Left lung (tissue), 4 donors: ENCODE measurements at regions not wholly inside any gene's neighbourhood (a gene's known extent, or its start where the extent isn't known, plus 50 kb on each side); places are given as distances from the start of the nearest gene placed in this dataset.

Experiments used
- ATAC-seq: fragments of 200-7000 bp; cut with Tn5 transposase; one replicate; pipeline ENCODE4 v1.9.1; 2020; ENCODE audit warnings: moderate library complexity
- DNase-seq, 4 donors: peaks; one replicate each; pipeline ENCODE4 v3.0.0-alpha.2; 2013 to 2020
- H3K27ac ChIP-seq, 2 donors: fragments of 200-600 bp; sonication (generic) in 1 of 2; one replicate each; pipeline versions ENCODE4 v1.5.0 to v1.8.0; 2020 to 2021
- H3K27me3 ChIP-seq, 2 donors: fragments of 200-600 bp; sonication (generic) in 1 of 2; one replicate each; pipeline versions ENCODE4 v1.5.0 to v1.8.0; 2020 to 2021
- H3K36me3 ChIP-seq, 2 donors: fragments of 200-600 bp; sonication (generic) in 1 of 2; one replicate each; pipeline versions ENCODE4 v1.5.0 to v1.8.0; 2020 to 2021
- H3K4me1 ChIP-seq, 2 donors: fragments of 200-600 bp; one replicate each; pipeline ENCODE4 v1.8.0; 2021
- H3K4me3 ChIP-seq, 2 donors: fragments of 200-600 bp; sonication (generic) in 1 of 2; one replicate each; pipeline versions ENCODE4 v1.5.0 to v1.8.0; 2020 to 2021; ENCODE audit warnings: mild to moderate bottlenecking in 1 of 2
- H3K9me3 ChIP-seq, 2 donors: fragments of 200-600 bp; sonication (generic) in 1 of 2; one replicate each; pipeline versions ENCODE4 v1.5.0 to v1.8.0; 2020 to 2021
- intact Hi-C, 2 donors: fragments of 100-400 bp; cut with DNase I; formaldehyde crosslinking; loops; one replicate each; pipeline versions ENCODE4 v1.11.2 to v1.14.2; 2022
- TF ChIP-seq, protein P1 (sequence below), 2 donors: fragments of 200-600 bp; sonication (generic) in 1 of 2; IDR thresholded peaks; one replicate each; pipeline versions ENCODE4 v1.5.0 to v1.8.0; 2021; ENCODE audit warnings: antibody characterized with exemption in 2 of 2
- donor health status: DM: no; HTN: yes; CAD: no.
- donor health status: DM: no; HTN: no; CAD: no.

DNA sequence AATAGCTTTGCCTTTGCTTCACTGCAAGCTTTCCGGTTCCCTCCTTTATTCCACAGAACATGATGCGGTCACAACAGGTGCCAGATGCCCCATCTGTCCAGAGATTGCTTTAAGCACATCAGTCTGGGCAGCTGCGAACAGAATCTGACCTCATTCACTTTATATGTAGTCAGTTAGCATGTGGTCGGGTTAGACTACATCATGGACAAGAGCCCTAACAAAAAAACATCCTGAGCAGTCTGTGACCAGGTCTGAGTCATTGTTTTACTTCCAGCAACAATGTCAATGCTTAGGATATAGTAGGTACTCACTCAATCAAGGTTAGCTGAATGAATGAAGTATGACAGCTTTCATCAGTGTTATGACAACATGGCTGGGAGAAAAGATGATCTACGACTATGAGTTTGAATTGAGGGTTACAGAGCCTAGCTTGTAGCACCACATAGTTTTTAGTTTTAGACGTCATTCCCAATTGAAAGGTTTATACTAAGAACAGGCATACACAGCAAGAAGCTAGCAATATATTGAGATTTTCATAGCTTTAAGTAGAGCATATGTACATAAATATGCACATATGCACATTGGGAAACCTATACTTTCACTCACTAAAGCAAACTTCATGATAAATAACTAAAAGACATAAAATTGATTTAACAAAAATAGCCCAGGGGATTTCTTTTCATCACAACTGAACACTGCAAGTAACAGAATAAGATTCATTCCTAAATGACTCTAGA, 64.2 kb upstream of the TMCC3 start:
- H3K4me3 ChIP-seq: no peak overlapping the region
- TF ChIP-seq, protein P1, sequence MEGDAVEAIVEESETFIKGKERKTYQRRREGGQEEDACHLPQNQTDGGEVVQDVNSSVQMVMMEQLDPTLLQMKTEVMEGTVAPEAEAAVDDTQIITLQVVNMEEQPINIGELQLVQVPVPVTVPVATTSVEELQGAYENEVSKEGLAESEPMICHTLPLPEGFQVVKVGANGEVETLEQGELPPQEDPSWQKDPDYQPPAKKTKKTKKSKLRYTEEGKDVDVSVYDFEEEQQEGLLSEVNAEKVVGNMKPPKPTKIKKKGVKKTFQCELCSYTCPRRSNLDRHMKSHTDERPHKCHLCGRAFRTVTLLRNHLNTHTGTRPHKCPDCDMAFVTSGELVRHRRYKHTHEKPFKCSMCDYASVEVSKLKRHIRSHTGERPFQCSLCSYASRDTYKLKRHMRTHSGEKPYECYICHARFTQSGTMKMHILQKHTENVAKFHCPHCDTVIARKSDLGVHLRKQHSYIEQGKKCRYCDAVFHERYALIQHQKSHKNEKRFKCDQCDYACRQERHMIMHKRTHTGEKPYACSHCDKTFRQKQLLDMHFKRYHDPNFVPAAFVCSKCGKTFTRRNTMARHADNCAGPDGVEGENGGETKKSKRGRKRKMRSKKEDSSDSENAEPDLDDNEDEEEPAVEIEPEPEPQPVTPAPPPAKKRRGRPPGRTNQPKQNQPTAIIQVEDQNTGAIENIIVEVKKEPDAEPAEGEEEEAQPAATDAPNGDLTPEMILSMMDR (IDR thresholded peaks at IDR 0.05): no peak
- no peak overlapping the region for H3K27ac ChIP-seq
- ATAC-seq (no peak), DNase-seq (no peak)
- H3K9me3 ChIP-seq: no peaks in the 10 kb centered on the region
- intact Hi-C loops: no loop called here
- no peaks in the 10 kb centered on the region for H3K36me3 ChIP-seq
- H3K4me1 ChIP-seq: no peaks in the 10 kb centered on the region
- H3K27me3 ChIP-seq: no peaks in the 10 kb centered on the region

DNA sequence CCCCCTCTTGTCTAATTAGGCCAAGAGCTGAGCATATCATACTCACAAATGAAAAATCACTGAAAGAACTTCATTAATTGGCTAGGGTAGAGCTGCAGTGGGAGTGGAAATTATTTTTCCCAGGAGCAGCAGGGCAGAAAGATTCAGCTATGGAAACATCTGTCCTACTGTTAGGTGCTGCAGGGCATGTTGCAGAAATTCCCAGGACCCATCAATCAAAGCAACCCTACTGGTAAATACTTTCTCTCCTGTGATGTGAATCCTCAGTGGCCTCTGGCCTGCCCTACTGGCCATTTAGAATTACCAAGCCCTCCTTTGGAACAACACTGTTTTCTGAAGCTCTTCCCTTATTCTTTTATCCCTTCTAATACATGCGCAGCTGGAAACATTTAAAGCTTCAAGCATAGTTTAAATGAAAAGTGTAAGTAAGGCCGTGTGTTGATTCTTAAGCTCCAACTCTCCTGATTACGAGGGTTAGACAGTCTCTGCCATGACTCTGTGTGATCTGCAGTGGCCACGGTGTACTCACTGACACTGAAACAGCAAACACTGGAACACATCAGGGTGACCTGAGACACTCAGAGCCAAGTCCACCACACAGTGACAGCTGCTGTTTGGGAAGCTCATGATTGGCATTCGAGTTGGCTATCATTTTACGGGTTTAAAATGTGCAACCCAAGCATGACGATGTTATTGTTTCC, 62.6 kb upstream of the TMCC3 start:
- no peaks in the 10 kb centered on the region for H3K36me3 ChIP-seq
- TF ChIP-seq, protein P1 (IDR thresholded peaks at IDR 0.05): no peak
- H3K4me1 ChIP-seq: no peaks in the 10 kb centered on the region
- intact Hi-C loops: no loop called here
- DNase-seq: no peak
- no peaks in the 10 kb centered on the region for H3K27me3 ChIP-seq
- H3K4me3 ChIP-seq: no peak overlapping the region
- H3K27ac ChIP-seq: no peak overlapping the region
- H3K9me3 ChIP-seq: no peaks in the 10 kb centered on the region
- ATAC-seq: no peak

DNA sequence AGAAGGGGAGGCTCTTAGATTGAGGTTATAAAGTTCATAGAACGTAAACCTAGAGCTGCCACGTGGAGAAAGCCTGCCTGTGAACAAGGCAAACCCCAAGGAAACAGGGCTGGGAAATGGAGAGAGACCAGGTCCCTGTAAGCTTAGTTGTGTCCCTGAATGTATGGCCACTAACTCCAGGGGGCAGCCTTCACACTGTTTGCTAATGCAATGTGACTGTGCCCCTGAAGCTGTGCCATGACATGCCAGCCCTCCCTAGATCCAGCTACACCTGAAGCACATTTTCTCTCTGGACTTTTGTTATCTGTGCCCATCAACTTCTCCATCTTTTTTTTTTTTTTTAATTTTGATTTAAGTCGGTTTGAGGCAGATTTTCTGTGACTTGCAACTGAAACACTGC, 60.6 kb upstream of the TMCC3 start:
- ATAC-seq (peak; percentile 43), DNase-seq (no peak)
- Histone ChIP-seq H3K4me3 (no peak overlapping the region), H3K27ac (no peak overlapping the region), H3K27me3 (no peaks in the 10 kb centered on the region), H3K36me3 (no peaks in the 10 kb centered on the region), H3K4me1 (no peaks in the 10 kb centered on the region), H3K9me3 (no peaks in the 10 kb centered on the region)
- TF ChIP-seq, protein P1 (IDR thresholded peaks at IDR 0.05): no peak
- intact Hi-C loops: no loop called here

DNA sequence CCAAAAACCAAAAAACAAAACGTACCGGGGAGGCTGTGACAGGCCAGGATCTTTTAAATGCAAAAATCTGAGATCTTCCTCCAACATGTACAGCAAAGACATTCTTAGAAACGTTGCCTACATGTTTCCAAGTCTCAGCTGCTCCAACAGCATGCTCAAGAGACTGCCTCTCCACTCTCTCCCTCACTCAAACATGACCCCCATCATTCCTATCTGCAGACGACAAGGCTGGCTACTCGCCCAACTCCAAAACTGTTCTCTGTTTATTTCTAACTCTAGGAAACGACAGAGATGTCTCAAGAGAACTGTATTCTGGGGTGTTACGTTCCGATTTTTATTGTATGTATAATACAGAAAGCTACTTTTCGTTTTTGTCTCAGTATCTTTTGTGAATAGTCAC, 57.5 kb upstream of the TMCC3 start:
- Histone ChIP-seq H3K9me3 (no peaks in the 10 kb centered on the region), H3K4me1 (peaks cover 0 to 11% of the 10 kb centered on the region in 2 donors), H3K27ac (no peak overlapping the region), H3K36me3 (no peaks in the 10 kb centered on the region), H3K4me3 (no peak overlapping the region), H3K27me3 (no peaks in the 10 kb centered on the region)
- ATAC-seq (peak; percentile 36), DNase-seq (peak in 2 of 4 donors; percentile 89 to 91)
- intact Hi-C loops: no loop called here
- TF ChIP-seq, protein P1 (IDR thresholded peaks at IDR 0.05): no peak

DNA sequence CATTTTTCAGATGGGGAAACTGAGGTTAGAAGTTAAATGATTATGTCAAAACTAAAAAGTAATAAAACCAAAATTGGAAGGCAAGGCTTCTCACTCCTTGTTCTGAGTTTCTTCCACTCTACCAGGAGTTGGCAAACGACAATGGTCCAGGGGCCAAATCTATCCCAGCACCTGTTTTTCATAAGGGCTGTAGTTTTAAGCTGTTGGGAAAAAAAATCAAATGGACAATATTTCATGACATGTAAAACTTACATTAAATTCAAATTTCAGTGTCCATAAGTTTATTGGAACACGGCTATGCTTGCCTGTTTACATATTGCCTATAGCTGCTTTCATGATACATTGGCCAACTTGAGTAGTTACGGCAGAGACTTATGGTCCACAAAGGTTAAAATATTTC, 56.7 kb upstream of the TMCC3 start:
- Histone ChIP-seq H3K4me1 (peaks cover 0 to 11% of the 10 kb centered on the region in 2 donors), H3K9me3 (no peaks in the 10 kb centered on the region), H3K27me3 (no peaks in the 10 kb centered on the region), H3K4me3 (no peak overlapping the region), H3K36me3 (no peaks in the 10 kb centered on the region), H3K27ac (no peak overlapping the region)
- TF ChIP-seq, protein P1 (IDR thresholded peaks at IDR 0.05): no peak
- DNase-seq (no peak), ATAC-seq (no peak)
- intact Hi-C loops: no loop called here
